H1 (cell line): ENCODE measurements at regions not wholly inside any gene's neighbourhood (a gene's known extent, or its start where the extent isn't known, plus 50 kb on each side); places are given as distances from the start of the nearest gene placed in this dataset.

ENCODE experiments used
- CTCF ChIA-PET: fragments of 300-600 bp; sonication (Branson Sonifier 250); formaldehyde crosslinking; loops from one replicate; lab custom pipeline; 2021; ENCODE audit not compliant: partially characterized antibody; lab: Charles Lee
- POLR2A ChIA-PET: fragments of 300-600 bp; sonication (Branson Sonifier 250); formaldehyde crosslinking; loops from one replicate; lab custom pipeline; 2021; ENCODE audit warnings: inconsistent platforms; ENCODE audit not compliant: partially characterized antibody; lab: Charles Lee
- DNase-seq, 2 experiments: peaks; one replicate each; pipeline versions ENCODE4 v3.0.0 to v3.0.0-alpha.2; 2010 to 2022; ENCODE audit warnings: low spot score in 2 of 2, low read depth in 1 of 2, mixed read lengths in 1 of 2
- FAIRE-seq: peaks from 2 replicates; lab custom pipeline; 2011; peaks lifted over from hg19 to GRCh38; lab: Jason Lieb, UNC
- H2AFZ ChIP-seq: 2 replicates; pipeline ENCODE4 v1.8.1; 2012; ENCODE audit warnings: low read length, inconsistent platforms
- H2AK5ac ChIP-seq: 2 replicates; pipeline ENCODE4 v1.6.1; 2013; ENCODE audit warnings: low read depth, low read length
- H2BK120ac ChIP-seq: replicated peaks from 2 replicates; pipeline ENCODE3; 2013; ENCODE audit warnings: low read depth, low read length, inconsistent platforms
- H2BK12ac ChIP-seq: 2 replicates; pipeline ENCODE4 v1.6.1; 2013; ENCODE audit warnings: low read depth, low read length
- H2BK15ac ChIP-seq: 2 replicates; pipeline ENCODE4 v1.6.1; 2013; ENCODE audit warnings: low read length
- H2BK20ac ChIP-seq: 2 replicates; pipeline ENCODE4 v1.6.1; 2013; ENCODE audit warnings: low read length
- H2BK5ac ChIP-seq: 2 replicates; pipeline ENCODE4 v1.6.1; 2013; ENCODE audit warnings: low read depth, low read length
- H3K14ac ChIP-seq: 2 replicates; pipeline ENCODE4 v1.6.1; 2013; ENCODE audit warnings: inconsistent platforms; ENCODE audit not compliant: insufficient read length
- H3K18ac ChIP-seq: 2 replicates; pipeline ENCODE4 v1.6.1; 2013; ENCODE audit warnings: low read length; ENCODE audit errors: extremely low read depth
- H3K23ac ChIP-seq: 2 replicates; pipeline ENCODE4 v1.6.1; 2013; ENCODE audit warnings: inconsistent platforms; ENCODE audit not compliant: insufficient read length
- H3K23me2 ChIP-seq: 2 replicates; pipeline ENCODE4 v1.6.1; 2013; ENCODE audit warnings: low read depth, low read length
- H3K27ac ChIP-seq: 2 replicates; pipeline ENCODE4 v1.6.1; 2011; ENCODE audit warnings: low read depth, low read length, inconsistent platforms
- H3K27me3 ChIP-seq, 4 experiments: replicated peaks in 1 of 4; 1 replicate in 1 of 4; 2 replicates in 3 of 4; pipeline versions ENCODE4 v1.6.1 to v1.8.1; 2011 to 2013; ENCODE audit warnings: low read length in 3 of 4, mild to moderate bottlenecking in 3 of 4, inconsistent platforms in 2 of 4, mixed read lengths in 2 of 4, moderate library complexity in 1 of 4; ENCODE audit not compliant: control insufficient read depth in 3 of 4, insufficient read depth in 3 of 4; ENCODE audit errors: extremely low read depth in 1 of 4
- H3K36me3 ChIP-seq, 4 experiments: 2 replicates each; pipeline versions ENCODE4 v1.6.1 to v1.8.1; 2011 to 2013; ENCODE audit warnings: mild to moderate bottlenecking in 4 of 4, low read length in 3 of 4, moderate library complexity in 2 of 4, control low read depth in 1 of 4, inconsistent platforms in 1 of 4; ENCODE audit not compliant: insufficient read depth in 4 of 4, control insufficient read depth in 2 of 4
- H3K4ac ChIP-seq: replicated peaks from 2 replicates; pipeline ENCODE3; 2013; ENCODE audit warnings: low read length, low read depth, mixed read lengths, inconsistent platforms; ENCODE audit not compliant: insufficient read length
- H3K4me1 ChIP-seq, 4 experiments: replicated peaks in 1 of 4; 1 replicate in 1 of 4; 2 replicates in 3 of 4; pipeline versions ENCODE4 v1.6.1 to v1.8.1; 2011 to 2013; ENCODE audit warnings: low read length in 3 of 4, inconsistent platforms in 2 of 4, mixed read lengths in 1 of 4; ENCODE audit not compliant: insufficient read depth in 4 of 4, control insufficient read depth in 3 of 4
- H3K4me2 ChIP-seq, 2 experiments: 2 replicates each; pipeline versions ENCODE4 v1.6.1 to v1.8.1; 2011 to 2013; ENCODE audit warnings: low read depth in 2 of 2, low read length in 2 of 2, control low read depth in 1 of 2, inconsistent platforms in 1 of 2, mild to moderate bottlenecking in 1 of 2; ENCODE audit not compliant: insufficient read depth in 1 of 2
- H3K4me3 ChIP-seq, 4 experiments: fragments of 200-600, 300-600 bp in 1 of 4; sonication (generic), shearing (Covaris generic), sonication (Bioruptor Twin) in 1 of 4; 2 replicates each; pipeline versions ENCODE4 v1.5.1 to v1.8.1; 2011 to 2016; ENCODE audit warnings: low read length in 4 of 4, low read depth in 3 of 4, control low read depth in 2 of 4, inconsistent platforms in 2 of 4, mild to moderate bottlenecking in 2 of 4, mixed read lengths in 1 of 4, moderate library complexity in 1 of 4; ENCODE audit not compliant: insufficient read depth in 2 of 4; ENCODE audit errors: extremely low read depth in 1 of 4
- H3K56ac ChIP-seq: replicated peaks from 2 replicates; pipeline ENCODE3; 2013; ENCODE audit warnings: low read depth, mild to moderate bottlenecking, mixed read lengths, low read length, inconsistent platforms; ENCODE audit not compliant: insufficient read length
- H3K79me1 ChIP-seq: 2 replicates; pipeline ENCODE4 v1.6.1; 2013; ENCODE audit warnings: low read depth, low read length, control low read depth
- H3K79me2 ChIP-seq, 2 experiments: 2 replicates each; pipeline versions ENCODE4 v1.6.1 to v1.8.1; 2012 to 2013; ENCODE audit warnings: low read length in 2 of 2, mild to moderate bottlenecking in 2 of 2, inconsistent platforms in 1 of 2; ENCODE audit not compliant: insufficient read depth in 2 of 2, control insufficient read depth in 1 of 2
- H3K9ac ChIP-seq, 4 experiments: replicated peaks in 1 of 4; 1 replicate in 1 of 4; 2 replicates in 3 of 4; pipeline versions ENCODE4 v1.6.1 to v1.8.1; 2011 to 2013; ENCODE audit warnings: low read depth in 3 of 4, low read length in 3 of 4, control low read depth in 2 of 4, mild to moderate bottlenecking in 2 of 4, moderate library complexity in 2 of 4, inconsistent platforms in 1 of 4; ENCODE audit errors: extremely low read depth in 1 of 4
- H3K9me3 ChIP-seq, 2 experiments: 2 replicates each; pipeline versions ENCODE4 v1.6.1 to v1.8.1; 2012 to 2013; ENCODE audit warnings: mild to moderate bottlenecking in 2 of 2, moderate library complexity in 2 of 2, control low read depth in 1 of 2, inconsistent platforms in 1 of 2, low read depth in 1 of 2, low read length in 1 of 2, mixed read lengths in 1 of 2; ENCODE audit not compliant: insufficient read depth in 2 of 2
- H4K20me1 ChIP-seq, 2 experiments: replicated peaks in 1 of 2; 2 replicates each; pipeline versions ENCODE3 to v1.8.1; 2011 to 2013; ENCODE audit warnings: inconsistent platforms in 2 of 2, low read length in 2 of 2, mild to moderate bottlenecking in 1 of 2; ENCODE audit not compliant: insufficient read depth in 2 of 2, control insufficient read depth in 1 of 2
- H4K5ac ChIP-seq: 2 replicates; pipeline ENCODE4 v1.6.1; 2013; ENCODE audit warnings: low read length, low read depth, mixed read lengths, inconsistent platforms; ENCODE audit not compliant: insufficient read length
- H4K8ac ChIP-seq: 2 replicates; pipeline ENCODE4 v1.8.0; 2013; ENCODE audit warnings: mild to moderate bottlenecking, moderate library complexity, low read length, inconsistent platforms; ENCODE audit not compliant: insufficient read depth; ENCODE audit errors: extremely low read depth
- H4K91ac ChIP-seq: replicated peaks from 2 replicates; pipeline ENCODE3; 2013; ENCODE audit warnings: low read length, mixed read lengths, inconsistent platforms; ENCODE audit not compliant: insufficient read length
- ASH2L ChIP-seq: fragments of 200-600, 300-600 bp; sonication (generic); IDR thresholded peaks from one replicate; pipeline ENCODE4 v1.7.1; 2017; ENCODE audit warnings: low read length
- BRCA1 ChIP-seq: IDR thresholded peaks from 2 replicates; pipeline ENCODE4 v1.6.1; 2012; ENCODE audit warnings: low read depth, low read length, improper control_type of control experiment
- RXRA ChIP-seq: IDR thresholded peaks from 2 replicates; pipeline ENCODE4 v1.6.1; 2011; ENCODE audit warnings: low read depth, mild to moderate bottlenecking, low read length, moderate library complexity; ENCODE audit not compliant: insufficient read depth
- WGBS, 2 experiments: shearing (Covaris generic) in 1 of 2; methylation state at CpG; one replicate each; pipeline versions ENCODE4 v1.1.6 to v1.1.7; 2013 to 2015; ENCODE audit warnings: low lambda C conversion rate in 2 of 2, mixed read lengths in 2 of 2, inconsistent platforms in 1 of 2, low coverage in 1 of 2, missing lambda C conversion rate in 1 of 2; ENCODE audit not compliant: insufficient replicate concordance in 2 of 2, insufficient coverage in 1 of 2, insufficient read length in 1 of 2; ENCODE audit errors: extremely low coverage in 1 of 2, missing lambda C conversion rate in 1 of 2; 5-methylcytosine and 5-hydroxymethylcytosine counted together

GRCh38 chr16:62130101-62130500, 93.9 kb upstream of the CDH8 start:
- no peaks in the 10 kb centered on the region for H3K23me2 ChIP-seq
- H3K4me1 ChIP-seq: no peaks in the 10 kb centered on the region
- no peaks in the 10 kb centered on the region for H4K20me1 ChIP-seq
- 83% methylated on average over 4 of the region's 4 CpGs; no CpG with 5 or more reads in 1 of the 2 experiments for WGBS, 2 experiments
- H2BK120ac ChIP-seq: no peak overlapping the region
- no peak overlapping the region for H4K91ac ChIP-seq
- H3K4me2 ChIP-seq: no peak overlapping the region
- peaks cover 17 to 18% of the 10 kb centered on the region in 2 experiments for H3K9me3 ChIP-seq
- H2AFZ ChIP-seq: no peak overlapping the region
- no peak overlapping the region for H4K8ac ChIP-seq
- CTCF ChIA-PET: interaction anchor here (0.7 kb wide), 1 partner anchor 24 kb away, joined by 3 read pairs; no protein-coding TSS in a partner anchor
- no peak overlapping the region for H3K18ac ChIP-seq
- no peak overlapping the region for H3K23ac ChIP-seq
- H2BK12ac ChIP-seq: no peak overlapping the region
- H3K14ac ChIP-seq: no peak overlapping the region
- POLR2A ChIA-PET: no interaction called here
- no peaks in the 10 kb centered on the region for H3K79me2 ChIP-seq
- H2BK15ac ChIP-seq: no peak overlapping the region
- no peak for FAIRE-seq
- no peak overlapping the region for H3K4me3 ChIP-seq
- H3K9ac ChIP-seq: no peak overlapping the region
- H3K56ac ChIP-seq: no peak overlapping the region
- H2AK5ac ChIP-seq: no peak overlapping the region
- no peak overlapping the region for H2BK20ac ChIP-seq
- H3K36me3 ChIP-seq: no peaks in the 10 kb centered on the region; a peak in 1 of 8 replicates
- no peak overlapping the region for H2BK5ac ChIP-seq
- no peak for DNase-seq
- no peaks in the 10 kb centered on the region for H3K27me3 ChIP-seq
- H4K5ac ChIP-seq: no peak overlapping the region
- no peak overlapping the region for H3K27ac ChIP-seq
- H3K4ac ChIP-seq: no peak overlapping the region
- no peaks in the 10 kb centered on the region for H3K79me1 ChIP-seq
- TF ChIP-seq BRCA1: no peak
- no peak for TF ChIP-seq RXRA
- TF ChIP-seq ASH2L: no peak
- TF ChIP-seq, all 59 proteins: peak for 0
